ENCODE measurements at regions not wholly inside any gene's neighbourhood (a gene's known extent, or its start where the extent isn't known, plus 50 kb on each side); places are given as distances from the start of the nearest gene placed in this dataset.

DNA sequence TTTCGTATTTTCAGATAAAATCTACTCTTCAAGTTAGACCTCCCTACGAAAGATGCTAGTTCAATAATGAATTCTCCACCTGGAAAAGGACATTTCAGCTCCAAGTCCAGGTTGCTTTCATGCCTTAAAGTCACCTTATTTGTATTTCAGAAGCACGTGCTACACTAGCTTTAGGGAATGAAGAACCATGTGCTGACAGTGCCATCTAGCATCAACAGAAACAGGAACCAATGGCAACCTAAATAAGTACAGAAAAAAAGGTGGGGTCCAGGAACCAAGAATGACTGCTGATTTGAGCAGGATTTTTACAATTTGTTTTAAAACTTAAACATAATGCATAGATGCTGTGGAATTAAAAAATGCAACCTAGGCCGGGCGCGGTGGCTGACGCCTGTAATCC lies 77.6 kb upstream of the SNRPN start:
- no peaks in the 10 kb centered on the region for H3K79me2 ChIP-seq (ENCODE audit: insufficient read depth, low read length)
- no peak for TF ChIP-seq EGR1 (IDR thresholded peaks at IDR 0.05; ENCODE audit: low read depth)
- no peak for TF ChIP-seq ZFX (IDR thresholded peaks at IDR 0.05)
- no peak for TF ChIP-seq SIN3A (IDR thresholded peaks at IDR 0.05; ENCODE audit: low read depth)
- no peak for TF ChIP-seq SRF (IDR thresholded peaks at IDR 0.05; ENCODE audit: low read depth)
- no peak for TF ChIP-seq ZNF274 (IDR thresholded peaks at IDR 0.05; ENCODE audit: low read depth, low read length)
- no peak for TF ChIP-seq SP1 (IDR thresholded peaks at IDR 0.05; ENCODE audit: low read depth)
- H3K4me3 ChIP-seq (replicated peaks in 1 of 2; ENCODE audit: low read depth in 1 of 2, low read length in 2 of 2) = no peak overlapping the region
- no TSS peak for BruUV-seq (replicated peaks)
- no peak overlapping the region for H3K27ac ChIP-seq (ENCODE audit: low read depth, low read length)
- H4K20me1 ChIP-seq (ENCODE audit: insufficient read depth) = no peaks in the 10 kb centered on the region
- no peaks in the 10 kb centered on the region for H3K36me3 ChIP-seq (ENCODE audit: control insufficient read depth in 1 of 2, insufficient read depth in 2 of 2, low read length in 2 of 2)
- H3K9me3 ChIP-seq (ENCODE audit: control insufficient read depth in 1 of 2, insufficient read depth in 1 of 2, low read depth in 1 of 2, low read length in 2 of 2) = peaks cover 13 to 32% of the 10 kb centered on the region in 2 experiments; a peak in 2 of 4 replicates
- RAD21 ChIA-PET (ENCODE audit: low non-redundant PET in 1 of 2, low total read pairs in 2 of 2, uncharacterized antibody in 2 of 2, unreplicated experiment in 2 of 2) = no interaction called here
- no peaks in the 10 kb centered on the region for H3K9me2 ChIP-seq (ENCODE audit: insufficient read depth)
- CTCF ChIA-PET = no interaction called here
- ATAC-seq (no peak), DNase-seq (ENCODE audit: low read depth, low spot score) (no peak)
- POLR2A ChIA-PET = no interaction called here
- H3K4me1 ChIP-seq (ENCODE audit: control insufficient read depth in 1 of 2, insufficient read depth in 2 of 2, low read length in 2 of 2) = no peaks in the 10 kb centered on the region
- H2AFZ ChIP-seq (ENCODE audit: low read depth, low read length, poor library complexity, severe bottlenecking) = no peak overlapping the region
- no peak overlapping the region for H3K9ac ChIP-seq (ENCODE audit: low read length)
- intact Hi-C loops (cut with micrococcal nuclease) = no loop called here
- no peak overlapping the region for H3K4me2 ChIP-seq (ENCODE audit: low read length)
- no peaks in the 10 kb centered on the region for H3K27me3 ChIP-seq (ENCODE audit: insufficient read depth, low read length)

- no peak for DNase-seq (ENCODE audit: low read depth, low spot score)
- no peak for ATAC-seq
- Histone ChIP-seq H3K27ac (ENCODE audit: low read depth, low read length) (no peak overlapping the region), H2AFZ (ENCODE audit: low read depth, low read length, poor library complexity, severe bottlenecking) (no peak overlapping the region), H3K4me3 (replicated peaks in 1 of 2; ENCODE audit: low read depth in 1 of 2, low read length in 2 of 2) (no peak overlapping the region), H3K9me3 (ENCODE audit: control insufficient read depth in 1 of 2, insufficient read depth in 1 of 2, low read depth in 1 of 2, low read length in 2 of 2) (peaks cover 13 to 34% of the 10 kb centered on the region in 2 experiments; a peak in 2 of 4 replicates), H3K9me2 (ENCODE audit: insufficient read depth) (no peaks in the 10 kb centered on the region), H3K4me1 (ENCODE audit: control insufficient read depth in 1 of 2, insufficient read depth in 2 of 2, low read length in 2 of 2) (no peaks in the 10 kb centered on the region), H4K20me1 (ENCODE audit: insufficient read depth) (no peaks in the 10 kb centered on the region), H3K27me3 (ENCODE audit: insufficient read depth, low read length) (no peaks in the 10 kb centered on the region), H3K4me2 (ENCODE audit: low read length) (no peak overlapping the region), H3K36me3 (ENCODE audit: control insufficient read depth in 1 of 2, insufficient read depth in 2 of 2, low read length in 2 of 2) (no peaks in the 10 kb centered on the region), H3K9ac (ENCODE audit: low read length) (no peak overlapping the region), H3K79me2 (ENCODE audit: insufficient read depth, low read length) (no peaks in the 10 kb centered on the region)
- RAD21 ChIA-PET (ENCODE audit: low non-redundant PET in 1 of 2, low total read pairs in 2 of 2, uncharacterized antibody in 2 of 2, unreplicated experiment in 2 of 2) = no interaction called here
- CTCF ChIA-PET = no interaction called here
- TF ChIP-seq EZH2phosphoT487 (IDR thresholded peaks at IDR 0.05; ENCODE audit: borderline replicate concordance) (no peak), EZH2 (IDR thresholded peaks at IDR 0.05) (no peak), ZNF274 (IDR thresholded peaks at IDR 0.05; ENCODE audit: low read depth, low read length) (no peak), RAD21 (IDR thresholded peaks at IDR 0.05; ENCODE audit: low read depth) (no peak), SRF (IDR thresholded peaks at IDR 0.05; ENCODE audit: low read depth) (no peak), POLR2A (IDR thresholded peaks at IDR 0.05; ENCODE audit: borderline replicate concordance, extremely low read depth, insufficient read depth, insufficient read length) (no peak), ELF1 (IDR thresholded peaks at IDR 0.05; ENCODE audit: borderline replicate concordance, low read depth) (no peak), CBX3 (IDR thresholded peaks at IDR 0.05; ENCODE audit: low read depth) (no peak), POLR2AphosphoS5 (IDR thresholded peaks at IDR 0.05; ENCODE audit: low read depth, low read length) (no peak)
- TF ChIP-seq, protein P1, sequence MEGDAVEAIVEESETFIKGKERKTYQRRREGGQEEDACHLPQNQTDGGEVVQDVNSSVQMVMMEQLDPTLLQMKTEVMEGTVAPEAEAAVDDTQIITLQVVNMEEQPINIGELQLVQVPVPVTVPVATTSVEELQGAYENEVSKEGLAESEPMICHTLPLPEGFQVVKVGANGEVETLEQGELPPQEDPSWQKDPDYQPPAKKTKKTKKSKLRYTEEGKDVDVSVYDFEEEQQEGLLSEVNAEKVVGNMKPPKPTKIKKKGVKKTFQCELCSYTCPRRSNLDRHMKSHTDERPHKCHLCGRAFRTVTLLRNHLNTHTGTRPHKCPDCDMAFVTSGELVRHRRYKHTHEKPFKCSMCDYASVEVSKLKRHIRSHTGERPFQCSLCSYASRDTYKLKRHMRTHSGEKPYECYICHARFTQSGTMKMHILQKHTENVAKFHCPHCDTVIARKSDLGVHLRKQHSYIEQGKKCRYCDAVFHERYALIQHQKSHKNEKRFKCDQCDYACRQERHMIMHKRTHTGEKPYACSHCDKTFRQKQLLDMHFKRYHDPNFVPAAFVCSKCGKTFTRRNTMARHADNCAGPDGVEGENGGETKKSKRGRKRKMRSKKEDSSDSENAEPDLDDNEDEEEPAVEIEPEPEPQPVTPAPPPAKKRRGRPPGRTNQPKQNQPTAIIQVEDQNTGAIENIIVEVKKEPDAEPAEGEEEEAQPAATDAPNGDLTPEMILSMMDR (IDR thresholded peaks at IDR 0.05 in 2 of 3, conservative IDR thresholded peaks at IDR 0.05 in 1 of 3; ENCODE audit: borderline replicate concordance in 1 of 3, insufficient read depth in 1 of 3, low read depth in 2 of 3, low read length in 2 of 3) = no peak
- BruUV-seq (replicated peaks) = no TSS peak
- POLR2A ChIA-PET = no interaction called here
- intact Hi-C loops (cut with micrococcal nuclease) = no loop called here
Observed at GRCh38 chr15:24878153-24878552, 76.6 kb upstream of the SNRPN start.
